Stimulated activated CD4-positive, alpha-beta T cell treated with anti-CD3 and anti-CD28 coated beads, TNF-alpha, amount 100 ng/mL, for 48 hours (primary cell): ENCODE measurements at regions not wholly inside any gene's neighbourhood (a gene's known extent, or its start where the extent isn't known, plus 50 kb on each side); places are given as distances from the start of the nearest gene placed in this dataset.

Experiments used
- DNase-seq, 3 donors: peaks; one replicate each; pipeline ENCODE4 v3.0.0-alpha.2; 2020; ENCODE audit warnings: low read depth in 3 of 3

GRCh38 chr4:187181054-187181453, 457.4 kb upstream of the FAT1 start:
- DNase-seq: no peak

GRCh38 chr4:187183346-187183745, 459.7 kb upstream of the FAT1 start:
- DNase-seq: no peak

- DNase-seq: no peak
These were observed 460.2 kb upstream of the FAT1 start for GRCh38 chr4:187183826-187184225.

DNA sequence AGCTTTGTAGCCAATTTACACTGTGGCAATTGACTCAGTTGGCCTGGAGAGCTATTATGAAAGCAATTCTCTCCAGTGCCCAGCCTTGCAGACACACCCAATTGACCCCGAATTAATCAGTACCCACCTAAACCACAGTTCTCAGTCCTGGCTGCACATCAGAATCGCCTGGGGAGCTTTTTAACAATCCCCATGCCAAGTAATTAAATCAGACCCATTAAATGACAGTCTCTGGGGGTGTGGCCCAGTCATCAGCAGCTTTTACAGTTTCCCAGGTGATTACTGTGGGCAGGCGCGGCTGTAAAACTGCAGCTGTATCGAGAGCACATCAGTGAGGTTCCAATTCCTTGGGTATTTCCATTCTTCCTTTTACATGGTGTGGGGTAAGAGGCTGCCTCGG, 460.9 kb upstream of the FAT1 start:
- no peak for DNase-seq

DNA sequence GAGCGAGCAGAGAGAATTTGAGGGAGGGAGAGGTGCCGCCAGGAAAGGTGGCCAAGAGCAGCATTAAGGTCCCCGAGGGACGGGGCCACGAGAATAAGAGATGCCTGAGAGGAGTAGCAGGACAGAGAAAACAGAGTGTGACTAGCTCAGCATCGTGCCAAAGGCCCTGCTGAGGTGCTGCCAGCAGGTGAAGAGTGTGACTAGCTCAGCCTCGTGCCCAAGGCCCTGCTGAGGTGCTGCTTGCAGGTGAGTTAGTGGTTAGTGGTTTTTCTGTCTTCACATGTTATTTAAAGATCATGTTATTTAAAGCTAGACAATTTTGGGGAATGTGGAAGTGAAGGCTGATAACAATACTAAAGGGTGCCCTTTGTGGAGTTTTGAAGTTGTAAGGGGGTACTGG, 464.5 kb upstream of the FAT1 start:
- DNase-seq: no peak

DNA sequence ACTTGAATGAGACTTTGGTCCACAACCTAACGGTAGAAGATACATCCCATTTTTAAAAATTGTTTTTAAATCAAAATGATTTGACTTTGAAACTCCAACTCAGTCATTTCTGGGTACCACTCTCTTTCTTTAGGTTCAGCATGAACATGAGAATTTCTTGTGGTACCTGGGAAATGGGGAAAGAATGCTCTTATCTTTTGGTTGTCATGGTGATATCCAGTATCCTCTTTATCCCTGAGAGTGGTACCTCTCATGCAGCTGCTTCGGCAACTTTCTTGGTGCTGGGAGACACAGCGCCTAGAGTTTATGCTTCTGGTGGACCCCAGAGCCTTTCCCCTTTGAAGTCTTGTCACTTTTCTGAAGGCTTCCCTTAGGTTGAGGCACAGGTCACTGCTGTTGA, 465.1 kb upstream of the FAT1 start:
- DNase-seq: no peak

GRCh38 chr4:187190390-187190789, 466.7 kb upstream of the FAT1 start:
- no peak for DNase-seq

DNA sequence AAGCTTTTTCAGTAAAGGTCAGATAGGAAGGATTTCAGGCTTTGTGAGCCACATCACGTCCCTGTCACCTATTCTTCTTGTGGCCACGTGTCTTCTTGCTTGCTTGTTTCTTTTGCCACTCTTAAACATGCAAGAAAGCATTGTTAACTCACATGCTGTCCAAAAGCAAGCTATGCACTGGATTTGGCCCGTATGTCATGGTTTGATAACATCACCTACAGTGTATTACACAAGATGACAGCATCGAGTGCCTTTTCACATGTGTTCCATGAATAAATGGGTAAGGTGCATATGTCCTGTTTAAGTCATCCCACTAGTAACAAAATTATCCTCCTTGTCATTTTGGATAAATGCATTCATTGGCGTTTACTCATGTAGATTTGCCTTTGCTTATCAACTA, 468.0 kb upstream of the FAT1 start:
- DNase-seq: no peak

GRCh38 chr4:187192266-187192665, 468.6 kb upstream of the FAT1 start:
- no peak for DNase-seq

DNA sequence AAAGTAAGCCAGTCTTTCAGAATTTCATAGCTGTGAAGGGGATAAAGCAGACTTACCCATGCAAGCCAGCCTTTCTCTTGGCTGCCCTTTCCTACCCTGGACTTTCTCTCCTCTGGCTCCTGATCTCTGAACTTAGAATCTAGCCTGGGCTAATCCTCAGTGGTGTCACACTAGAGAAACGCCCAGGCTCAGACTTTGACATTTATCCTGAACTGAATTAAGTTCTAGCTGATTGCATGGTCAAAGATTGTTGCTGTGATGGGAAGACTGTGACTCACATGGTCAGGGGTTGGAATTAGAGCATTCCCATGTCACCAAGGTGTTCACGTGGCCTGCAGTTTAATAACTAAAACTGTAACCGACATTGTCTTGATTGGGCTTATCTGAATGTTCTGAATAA, 469.5 kb upstream of the FAT1 start:
- no peak for DNase-seq

GRCh38 chr4:187204389-187204918, 480.8 kb upstream of the FAT1 start:
- no peak for DNase-seq

GRCh38 chr4:187207931-187208330, 484.3 kb upstream of the FAT1 start:
- DNase-seq: no peak

GRCh38 chr4:187208651-187209050, 485.0 kb upstream of the FAT1 start:
- no peak for DNase-seq

- DNase-seq: no peak
These were observed 486.4 kb upstream of the FAT1 start for GRCh38 chr4:187209921-187210613.

DNA sequence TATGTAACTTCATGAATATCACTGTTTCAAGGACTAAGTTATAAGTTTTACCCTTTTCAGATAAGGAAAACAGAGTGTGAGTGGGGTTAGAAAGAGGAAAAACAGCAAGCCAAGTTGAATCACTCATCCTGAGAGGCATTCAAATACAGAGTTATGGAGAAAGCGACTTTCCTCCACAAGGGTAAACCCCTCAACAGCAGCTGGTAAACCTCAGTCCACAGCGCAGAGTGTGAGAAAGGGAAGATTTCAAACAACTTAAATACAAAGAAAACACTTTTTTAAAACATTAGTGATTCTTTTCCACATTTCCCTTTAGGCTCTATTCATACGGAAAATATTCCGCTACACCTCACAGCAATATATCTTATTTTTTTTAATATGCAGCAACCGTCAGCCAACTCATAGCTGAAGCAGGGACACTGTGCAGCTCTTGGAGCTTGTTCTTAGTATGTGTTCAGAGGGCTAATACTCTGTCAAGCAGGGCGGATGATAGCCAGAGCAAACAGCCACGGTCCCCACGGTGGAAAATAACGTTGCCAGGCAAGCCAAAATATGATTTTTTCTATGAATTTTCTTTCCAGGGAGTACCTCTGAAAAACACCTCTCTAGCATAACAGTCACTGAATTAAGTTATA, 488.9 kb upstream of the FAT1 start:
- DNase-seq: no peak

- DNase-seq: no peak
These were observed 491.8 kb upstream of the FAT1 start for GRCh38 chr4:187215438-187215837.

DNA sequence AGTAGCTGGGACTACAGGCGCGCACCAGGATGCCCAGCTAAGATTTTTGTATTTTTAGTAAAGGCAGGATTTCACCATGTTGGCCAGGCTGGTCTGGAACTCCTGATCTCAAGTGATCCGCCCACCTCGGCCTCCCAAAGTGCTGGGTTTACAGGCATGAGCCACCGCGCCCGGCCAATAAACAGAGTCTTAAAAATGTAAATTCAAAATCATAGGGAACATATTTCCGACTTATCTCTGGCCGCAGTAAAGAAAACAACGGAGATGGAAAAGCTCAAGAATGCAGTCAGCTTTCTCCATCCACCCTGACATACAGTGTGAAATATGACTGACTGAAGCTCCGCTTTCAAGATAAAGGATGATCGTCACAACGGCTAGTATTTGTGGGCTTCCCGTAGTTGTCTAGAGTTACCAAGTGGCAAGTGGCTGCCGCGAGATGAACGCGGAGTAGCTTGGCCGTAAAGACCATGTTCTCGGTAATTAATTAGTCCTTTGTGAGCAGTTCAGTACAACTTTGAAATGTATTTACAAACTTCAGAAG, 495.1 kb upstream of the FAT1 start:
- DNase-seq: no peak

GRCh38 chr4:187224560-187224959, 500.9 kb upstream of the FAT1 start:
- no peak for DNase-seq

DNA sequence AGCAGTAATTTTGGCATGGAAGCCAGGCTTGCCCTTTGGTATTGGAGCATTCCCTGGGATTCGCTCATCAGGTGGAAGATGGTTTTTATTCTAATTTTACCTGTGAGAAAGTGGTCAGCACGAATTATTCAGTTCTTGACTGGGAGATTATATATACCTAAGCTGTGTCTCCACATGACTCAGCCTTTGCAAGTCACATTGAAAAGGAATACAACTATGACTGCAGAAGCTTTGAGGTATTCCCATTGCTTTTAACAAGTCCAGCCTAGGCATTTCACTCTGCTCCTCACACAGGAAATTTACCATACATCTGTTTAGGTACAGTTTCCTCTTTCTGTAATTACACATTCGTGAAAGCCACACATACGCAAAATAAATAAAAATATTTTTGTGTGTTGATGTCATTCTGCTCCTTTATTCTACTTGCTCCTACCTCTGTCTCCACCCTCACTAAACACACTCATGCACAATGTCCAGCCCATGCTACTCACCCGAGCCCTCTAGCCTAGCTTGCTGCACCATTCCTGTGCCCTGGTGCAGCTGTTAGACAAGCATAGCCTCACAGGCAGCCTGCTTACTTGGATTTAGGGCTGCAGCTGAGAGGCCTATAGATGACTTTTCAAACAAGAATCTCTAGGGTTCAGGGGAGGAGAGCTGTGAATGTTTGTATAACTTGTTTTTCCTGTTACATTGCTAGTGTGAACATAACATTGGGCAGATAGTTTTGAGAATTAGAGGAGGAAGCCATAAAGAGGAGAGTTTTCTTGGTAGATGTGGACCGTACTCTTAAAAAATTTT, 504.4 kb upstream of the FAT1 start:
- no peak for DNase-seq

GRCh38 chr4:187232196-187232595, 508.5 kb upstream of the FAT1 start:
- no peak for DNase-seq

- DNase-seq: no peak
These were observed 509.1 kb upstream of the FAT1 start for GRCh38 chr4:187232796-187233195.

DNA sequence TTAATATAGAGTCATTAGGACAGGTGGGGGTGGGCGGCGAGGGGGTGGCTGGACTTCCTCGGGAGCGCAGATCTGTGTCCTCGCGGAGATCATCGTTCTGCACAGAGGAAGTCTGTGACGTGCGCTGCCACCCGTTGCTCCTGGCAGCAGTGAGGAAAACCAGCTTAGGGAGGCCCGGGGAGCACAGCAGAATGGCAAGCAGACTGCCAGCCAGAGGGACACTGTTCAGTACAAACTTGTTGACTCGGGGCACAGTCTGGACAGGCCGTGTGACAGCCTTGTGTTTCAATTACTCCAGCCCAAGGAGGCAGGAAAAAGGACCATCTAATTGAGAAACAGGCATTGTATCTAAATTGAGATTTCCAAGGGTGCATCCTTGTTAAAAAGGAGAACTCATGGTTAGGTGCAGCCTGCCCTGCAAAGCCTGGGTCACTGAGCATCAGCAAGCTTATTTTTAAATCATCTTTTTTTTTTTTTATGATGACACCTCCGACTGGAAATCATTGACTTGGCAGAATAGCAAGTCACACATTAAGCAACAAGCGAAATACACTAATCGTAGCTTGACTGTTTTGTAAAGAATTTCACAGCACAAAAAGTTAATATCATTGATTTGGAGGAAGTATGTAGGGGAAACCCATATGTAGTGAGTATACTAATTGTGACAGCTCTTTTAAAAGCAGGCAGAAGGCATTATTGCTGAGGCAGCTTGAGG, 512.0 kb upstream of the FAT1 start:
- no peak for DNase-seq
